Thyroid gland (tissue), 4 donors: ENCODE measurements at regions not wholly inside any gene's neighbourhood (a gene's known extent, or its start where the extent isn't known, plus 50 kb on each side); places are given as distances from the start of the nearest gene placed in this dataset. TPM values are rescaled to one million over a fixed set of nuclear protein-coding genes. Genes with fewer than 3 reads are reported as not detected.
A peak's percentile ranks its signal among the peaks of the same experiment; 100 is the strongest.

Experiments used
- DNase-seq, 2 donors: peaks; one replicate each; pipeline ENCODE4 v3.0.0-alpha.2; 2019
- H3K27ac ChIP-seq, 3 donors: fragments of 200-600 bp; sonication (generic); 1 replicate in 2 of 3; 2 replicates in 1 of 3; pipeline ENCODE4 v1.5.1; 2016 to 2019; ENCODE audit warnings: mild to moderate bottlenecking in 1 of 3, moderate library complexity in 1 of 3
- H3K27me3 ChIP-seq: fragments of 200-600 bp; sonication (generic); one replicate; pipeline ENCODE4 v1.5.1; 2019
- H3K36me3 ChIP-seq, 2 donors: fragments of 200-600 bp; sonication (generic); one replicate each; pipeline ENCODE4 v1.5.1; 2016 to 2019
- H3K4me1 ChIP-seq, 2 donors: fragments of 200-600 bp; sonication (generic); one replicate each; pipeline ENCODE4 v1.5.1; 2017 to 2019
- H3K4me3 ChIP-seq, 3 donors: fragments of 200-600 bp; sonication (generic); replicated peaks in 1 of 3; 1 replicate in 2 of 3; 2 replicates in 1 of 3; pipeline ENCODE4 v1.5.1; 2016; ENCODE audit warnings: mild to moderate bottlenecking in 1 of 3
- H3K9me3 ChIP-seq: fragments of 200-600 bp; sonication (generic); one replicate; pipeline ENCODE4 v1.5.1; 2017
- CTCF ChIP-seq, 6 experiments: fragments of 200-600 bp in 3 of 6; fragments of 450-650 bp in 3 of 6; sonication (generic) in 3 of 6; IDR thresholded peaks; one replicate each; pipeline ENCODE4 v1.5.1; 2016 to 2019; ENCODE audit warnings: antibody characterized with exemption in 6 of 6, mild to moderate bottlenecking in 2 of 6, inconsistent platforms in 1 of 6, moderate library complexity in 1 of 6
- POLR2A ChIP-seq, 2 donors: fragments of 450-650 bp; IDR thresholded peaks; one replicate each; pipeline ENCODE4 v1.6.1; 2017; ENCODE audit warnings: antibody characterized with exemption in 2 of 2, mild to moderate bottlenecking in 2 of 2, moderate library complexity in 1 of 2
- WGBS, 2 donors: methylation state at CpG; one replicate each; pipeline ENCODE4 v1.1.5; 2017; 5-methylcytosine and 5-hydroxymethylcytosine counted together
- intact Hi-C: fragments of 100-400 bp; cut with DNase I; formaldehyde crosslinking; loops from one replicate; pipeline ENCODE4 v1.15.1; 2023
- small RNA-seq: library from RNA; depleted of rRNA; stranded (forward); fragments of <200 nt; gene quantifications from one replicate; pipeline ENCODE3, GENCODE V24; 2016

GRCh38 chr5:69042915-69043654, 50.7 kb upstream of the SLC30A5 start:
- DNase-seq = peak; percentile 71 to 74
- Histone ChIP-seq H3K36me3 (no peaks in the 10 kb centered on the region), H3K9me3 (no peaks in the 10 kb centered on the region), H3K4me1 (no peaks in the 10 kb centered on the region), H3K27me3 (no peaks in the 10 kb centered on the region), H3K27ac (peak overlapping the region; percentile 56 to 74 (median 73)), H3K4me3 (peak overlapping the region in 2 of 3 donors; percentile 25 to 29)
- WGBS, 2 donors = 17% methylated on average over 19 of the region's 19 CpGs
- TF ChIP-seq CTCF (IDR thresholded peaks at IDR 0.05) (peak; percentile 81 to 95 (median 88)), POLR2A (IDR thresholded peaks at IDR 0.05) (peak in 1 of 2 donors; percentile 32)
- intact Hi-C loops = loop anchor here (10.0 kb wide), 1 partner anchor 292 kb away; the partner anchor contains the start of gene CCDC125

- H3K4me1 ChIP-seq = no peaks in the 10 kb centered on the region
- TF ChIP-seq POLR2A (IDR thresholded peaks at IDR 0.05) (no peak), CTCF (IDR thresholded peaks at IDR 0.05) (no peak)
- intact Hi-C loops = loop anchor here (10.0 kb wide), 1 partner anchor 291 kb away; the partner anchor contains the start of gene CCDC125
- no peaks in the 10 kb centered on the region for H3K36me3 ChIP-seq
- DNase-seq = peak; percentile 1 to 4
- H3K9me3 ChIP-seq = no peaks in the 10 kb centered on the region
- H3K4me3 ChIP-seq = peak overlapping the region in 2 of 3 donors; percentile 25 to 29
- no peaks in the 10 kb centered on the region for H3K27me3 ChIP-seq
- peak overlapping the region; percentile 56 to 74 (median 73) for H3K27ac ChIP-seq
- WGBS, 2 donors = 28 to 38% methylated on average over 2 of the region's 2 CpGs
Measured at GRCh38 chr5:69043655-69043996, 50.2 kb upstream of the SLC30A5 start.

Small RNAs in the stretch of these regions (small RNA-seq; reads per million reads assigned to genes)
- gene RF00096 = not detected
- not detected for gene RN7SKP251
- gene VWA8P1 = not detected
